ENCODE measurements at regions not wholly inside any gene's neighbourhood (a gene's known extent, or its start where the extent isn't known, plus 50 kb on each side); places are given as distances from the start of the nearest gene placed in this dataset.

- DNase-seq (ENCODE audit: insufficient read length, low spot score) (no peak), FAIRE-seq (no peak)
- TF ChIP-seq CTCF (IDR thresholded peaks at IDR 0.05; ENCODE audit: insufficient read depth, missing control alignments) = no peak
These were observed 462.1 kb upstream of the BRINP1 start for GRCh38 chr9:119831309-119831708.

- FAIRE-seq = no peak
- TF ChIP-seq CTCF (IDR thresholded peaks at IDR 0.05; ENCODE audit: insufficient read depth, missing control alignments) = no peak
- no peak for DNase-seq (ENCODE audit: insufficient read length, low spot score)
These were observed 460.5 kb upstream of the BRINP1 start for GRCh38 chr9:119829748-119830147.

GRCh38 chr9:119829186-119829585 lies 460.0 kb upstream of the BRINP1 start:
- FAIRE-seq (no peak), DNase-seq (ENCODE audit: insufficient read length, low spot score) (no peak)
- no peak for TF ChIP-seq CTCF (IDR thresholded peaks at IDR 0.05; ENCODE audit: insufficient read depth, missing control alignments)

- DNase-seq (ENCODE audit: insufficient read length, low spot score) (no peak), FAIRE-seq (no peak)
- no peak for TF ChIP-seq CTCF (IDR thresholded peaks at IDR 0.05; ENCODE audit: insufficient read depth, missing control alignments)
These were observed 458.3 kb upstream of the BRINP1 start for GRCh38 chr9:119827526-119827925.

GRCh38 chr9:119827126-119827525 lies 457.9 kb upstream of the BRINP1 start:
- no peak for TF ChIP-seq CTCF (IDR thresholded peaks at IDR 0.05; ENCODE audit: insufficient read depth, missing control alignments)
- DNase-seq (ENCODE audit: insufficient read length, low spot score) (no peak), FAIRE-seq (no peak)

- no peak for FAIRE-seq
- no peak for TF ChIP-seq CTCF (IDR thresholded peaks at IDR 0.05; ENCODE audit: insufficient read depth, missing control alignments)
- DNase-seq (ENCODE audit: insufficient read length, low spot score) = no peak
These were observed 449.6 kb upstream of the BRINP1 start for GRCh38 chr9:119818726-119819435.

- DNase-seq (ENCODE audit: insufficient read length, low spot score) (no peak), FAIRE-seq (no peak)
- no peak for TF ChIP-seq CTCF (IDR thresholded peaks at IDR 0.05; ENCODE audit: insufficient read depth, missing control alignments)
These were observed 441.6 kb upstream of the BRINP1 start for GRCh38 chr9:119810645-119811429.

Measured in D721Med (cell line).